Left hindlimb (tissue), 1 donor: ENCODE measurements at regions not wholly inside any gene's neighbourhood (a gene's known extent, or its start where the extent isn't known, plus 50 kb on each side); places are given as distances from the start of the nearest gene placed in this dataset.

Source experiments
- DNase-seq: peaks from one replicate; pipeline ENCODE4 v3.0.0-alpha.2; 2018

DNA sequence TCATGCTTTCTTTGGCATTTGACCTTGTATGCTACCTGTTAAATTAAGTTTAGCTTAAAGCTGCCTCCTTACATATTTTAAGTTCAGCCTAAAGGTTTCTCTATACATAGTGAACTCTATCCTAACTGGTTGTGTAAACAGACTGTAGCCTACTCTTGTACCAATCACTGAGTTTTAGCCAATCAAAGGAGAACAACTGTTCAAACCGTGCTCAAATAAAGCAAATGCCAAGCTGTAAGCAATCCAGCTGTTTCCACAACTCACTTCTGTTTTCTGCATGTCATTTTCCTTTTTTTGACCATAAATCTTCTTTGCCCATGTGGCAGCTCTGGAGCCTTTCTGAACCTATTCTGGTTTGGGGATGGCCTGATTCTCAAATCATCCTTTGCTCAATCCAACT is 1603.8 kb upstream of the ACVR2A start:
- no peak for DNase-seq

DNA sequence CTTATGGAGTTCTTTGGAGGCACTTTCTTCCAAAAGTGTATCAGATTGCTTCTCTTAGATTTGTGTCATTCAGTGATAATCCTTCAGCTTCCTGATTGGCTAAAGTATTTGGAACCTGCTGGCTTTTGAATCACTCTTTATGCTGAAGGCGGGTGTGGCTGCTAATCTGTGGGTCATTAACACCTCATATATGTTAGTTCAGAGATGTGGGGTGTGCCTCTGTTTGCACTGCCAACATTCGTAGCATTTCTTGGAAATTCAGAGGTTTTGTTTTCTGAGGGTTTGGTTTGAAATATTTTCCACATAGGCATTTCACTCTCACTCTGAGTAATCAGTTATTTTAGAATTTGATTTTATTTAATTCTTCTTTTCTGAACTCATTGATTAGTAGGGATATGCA is 1604.4 kb upstream of the ACVR2A start:
- DNase-seq: peak; percentile 63

DNA sequence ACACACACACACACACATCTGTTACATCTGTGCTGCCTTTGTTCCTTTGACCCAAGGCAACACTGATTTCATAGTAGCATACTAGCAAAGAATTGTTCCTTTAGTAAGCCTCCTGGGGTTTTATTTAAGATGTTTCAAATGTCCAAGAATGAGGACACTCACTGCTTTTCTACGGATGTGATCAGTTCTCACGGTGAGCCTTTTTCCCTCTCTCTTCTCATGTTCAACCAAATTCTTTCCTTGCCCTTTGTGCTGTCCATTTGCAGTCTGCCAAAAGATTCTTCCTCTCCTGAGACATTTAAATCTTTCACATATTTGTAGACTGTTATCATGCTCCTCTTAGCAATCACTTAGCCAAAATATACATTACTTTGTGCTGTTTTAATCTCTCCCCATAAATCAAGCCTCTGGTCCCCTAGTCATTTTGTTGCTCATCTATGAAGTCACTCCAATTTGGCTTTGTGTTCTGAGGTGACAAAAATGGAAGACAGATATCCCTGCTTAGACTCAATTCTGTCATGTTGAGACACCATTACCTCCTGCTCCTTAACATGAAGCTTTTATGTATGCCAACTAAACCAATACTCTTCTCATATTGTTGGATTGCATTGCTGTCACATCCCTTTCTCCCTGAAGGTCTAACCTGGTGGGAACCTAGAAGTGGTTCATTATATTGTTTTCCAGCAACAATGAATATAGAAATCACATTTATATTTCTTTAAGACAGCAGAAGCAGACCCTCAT is 1605.3 kb upstream of the ACVR2A start:
- no peak for DNase-seq

DNA sequence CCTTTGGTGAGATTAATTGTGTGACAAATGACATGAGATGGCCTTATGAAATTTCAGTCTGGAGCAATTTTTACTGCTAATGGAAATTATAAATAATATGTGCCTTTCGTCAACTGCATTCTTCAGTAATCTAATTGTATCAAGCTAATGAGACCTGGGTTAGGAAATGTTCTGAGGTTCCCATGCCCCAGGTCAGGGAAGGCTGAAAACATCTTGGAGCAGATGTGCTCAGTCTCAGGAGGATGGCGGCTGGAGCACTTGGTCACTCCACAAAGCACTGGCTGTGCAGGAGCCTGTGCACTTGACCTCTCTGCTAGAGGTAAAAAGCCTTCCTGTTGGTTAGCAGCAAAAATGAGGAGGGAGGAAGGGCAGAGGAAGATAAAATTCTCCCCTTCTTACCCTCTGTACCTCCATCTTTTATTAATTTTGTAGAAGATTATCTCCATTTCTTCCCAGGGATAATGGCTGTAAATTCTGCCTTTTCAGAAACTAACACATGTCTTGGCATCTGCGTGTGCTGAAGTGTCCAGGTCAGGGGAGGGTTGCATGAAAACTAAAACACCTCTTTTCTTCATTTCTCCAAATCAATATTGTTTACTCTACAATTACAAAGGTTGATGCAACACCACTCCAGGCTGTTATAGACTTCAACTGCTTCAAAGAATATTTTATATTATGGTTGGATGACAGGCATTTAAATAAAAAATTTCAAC is 1606.4 kb upstream of the ACVR2A start:
- DNase-seq: no peak

DNA sequence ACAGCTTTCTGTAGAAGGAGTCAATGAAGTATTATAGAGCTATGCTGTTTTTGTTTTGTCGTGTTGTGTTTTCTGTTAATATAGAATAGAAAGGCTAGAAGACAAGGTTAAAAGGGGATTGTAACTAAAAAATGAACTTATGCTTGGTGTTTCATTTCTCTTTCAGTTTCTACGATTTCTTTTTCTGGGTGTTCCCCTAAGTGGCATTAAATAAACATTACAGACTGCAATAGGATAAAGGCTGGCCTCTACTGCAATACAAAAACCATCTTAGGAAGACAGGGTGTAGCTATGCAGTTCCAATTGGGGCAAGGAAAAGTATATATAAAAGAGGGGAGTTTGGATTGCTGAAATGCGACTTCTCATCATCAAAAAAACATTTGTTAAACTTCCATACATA is 1609.7 kb upstream of the ACVR2A start:
- DNase-seq: no peak

DNA sequence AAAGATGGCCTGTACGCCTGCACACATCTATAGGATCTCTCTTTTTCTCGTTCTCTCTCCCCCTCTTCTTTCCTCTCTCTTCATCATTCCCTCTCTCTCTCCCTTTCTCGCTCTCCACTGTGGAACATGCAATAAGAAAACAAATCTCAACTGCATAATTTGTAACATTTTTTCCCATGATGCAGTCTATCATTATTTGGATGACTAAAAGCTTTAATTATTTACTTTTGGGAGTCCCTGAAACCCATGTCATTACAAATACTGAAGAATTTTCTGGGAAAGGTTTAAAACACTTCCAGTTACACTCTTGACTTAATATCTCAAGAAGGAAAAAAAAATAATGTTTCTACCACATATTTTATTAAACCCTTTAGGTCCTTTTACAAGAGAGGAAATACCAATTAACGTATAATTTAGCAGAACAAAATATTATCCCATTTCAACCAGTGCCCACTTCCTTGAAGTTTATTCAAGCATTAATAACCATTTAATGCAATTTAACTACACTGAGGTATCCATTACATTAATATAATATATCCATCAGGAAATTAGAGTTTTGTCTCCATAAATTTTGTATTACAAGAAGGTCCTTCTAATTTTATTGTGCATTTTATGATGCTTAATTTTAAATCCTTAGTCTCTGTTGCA is 1615.2 kb upstream of the ACVR2A start:
- no peak for DNase-seq

DNA sequence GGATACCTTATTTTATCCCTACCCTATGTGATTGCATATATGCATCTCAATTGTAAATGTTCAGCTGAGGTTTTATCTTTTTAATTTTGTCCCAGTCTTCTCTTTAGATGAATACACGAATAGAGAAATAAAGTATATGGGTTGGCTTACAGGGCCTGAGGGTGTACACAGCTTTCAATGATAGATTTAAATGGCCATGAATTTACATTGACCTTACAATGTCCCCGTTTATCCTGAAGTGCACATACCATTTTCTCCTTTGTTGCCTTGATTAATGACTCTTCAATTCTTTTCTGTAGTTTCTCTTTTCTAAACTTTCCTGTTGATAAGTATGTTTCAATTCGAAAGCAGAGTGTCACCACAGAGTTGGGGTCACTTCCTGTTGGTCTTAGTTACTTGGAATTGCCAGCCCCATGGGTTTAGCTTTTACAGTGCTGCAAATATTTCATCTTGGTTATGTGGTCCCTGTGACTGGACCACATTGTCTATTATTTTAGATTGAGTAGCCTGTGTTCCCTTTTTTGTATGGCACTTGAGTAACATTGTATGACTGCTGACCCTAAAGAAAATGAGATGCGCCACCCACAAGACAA is 1616.3 kb upstream of the ACVR2A start:
- no peak for DNase-seq

DNA sequence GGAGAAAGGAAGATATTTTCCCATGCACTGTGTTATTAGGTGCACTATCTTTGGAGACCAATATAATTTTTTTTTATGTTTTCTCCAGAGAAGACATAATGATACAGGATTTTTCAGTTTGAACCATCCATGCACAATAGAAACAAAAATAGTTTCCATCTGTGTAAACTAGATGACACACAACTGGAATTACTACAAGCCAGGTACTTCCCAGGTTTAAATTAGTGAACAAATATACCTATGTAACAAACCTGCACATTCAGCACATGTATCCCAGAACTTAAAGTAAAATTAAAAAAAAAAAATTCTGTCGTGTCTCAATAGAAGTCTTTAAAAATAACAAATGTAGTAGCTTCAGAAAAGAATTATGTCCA is 1616.8 kb upstream of the ACVR2A start:
- DNase-seq: no peak

DNA sequence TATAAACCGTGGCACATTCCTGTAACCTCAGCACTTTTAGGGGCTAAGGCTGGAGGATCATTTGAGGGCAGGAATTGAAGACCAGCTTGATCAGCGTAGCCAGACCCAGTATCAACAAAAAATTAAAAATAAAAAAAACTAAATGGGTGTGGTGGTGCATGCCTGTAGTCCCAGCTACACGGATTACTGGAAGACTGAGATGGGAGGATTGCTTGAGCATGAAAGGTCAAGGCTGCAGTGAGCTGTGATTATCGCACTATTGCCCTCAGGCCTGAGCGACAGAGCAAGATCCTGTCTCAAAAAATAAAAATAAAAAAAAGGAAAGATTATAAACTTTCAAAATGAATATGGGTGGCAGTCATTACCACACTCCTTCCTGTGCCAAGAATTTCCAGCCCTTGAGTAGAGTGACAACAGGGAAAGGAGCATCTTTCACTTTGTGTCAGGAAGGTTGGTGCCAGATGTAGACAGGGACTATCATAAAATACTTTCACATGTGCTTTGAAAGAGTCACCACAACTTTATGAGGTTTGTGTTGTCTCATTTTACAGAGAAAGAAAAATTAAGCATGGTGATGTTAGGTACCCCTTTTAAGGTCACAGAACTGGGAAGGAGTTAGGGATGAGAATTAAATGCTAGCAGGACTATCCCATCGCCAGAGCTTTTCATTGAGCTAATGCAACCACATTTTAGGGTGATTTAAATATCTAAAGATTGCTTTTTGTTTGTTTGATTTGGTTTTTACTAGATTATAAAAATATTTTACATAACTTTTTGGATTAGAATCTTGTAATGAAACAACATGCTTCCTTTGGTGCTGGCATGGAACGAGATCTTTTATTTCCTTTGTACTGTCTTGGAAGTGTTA is 1617.4 kb upstream of the ACVR2A start:
- DNase-seq: no peak

DNA sequence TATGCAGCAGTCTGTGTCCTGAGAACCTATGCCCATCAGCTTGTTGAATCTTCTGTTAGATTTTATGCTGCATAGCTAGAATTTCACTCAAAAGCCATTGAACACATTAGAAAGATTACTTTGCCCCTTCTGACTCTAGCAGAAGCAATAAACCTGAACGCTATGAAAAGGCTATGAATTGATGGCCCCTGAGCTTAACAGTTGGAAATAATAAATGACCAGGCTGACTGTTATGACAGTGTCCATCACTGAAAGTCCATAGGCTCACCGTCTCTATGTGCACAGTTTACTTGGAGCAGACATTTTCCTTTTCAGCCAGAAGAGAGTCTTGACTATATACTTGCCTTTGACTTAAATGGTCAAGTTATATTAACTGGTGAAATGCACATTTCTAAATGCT is 1618.8 kb upstream of the ACVR2A start:
- no peak for DNase-seq

DNA sequence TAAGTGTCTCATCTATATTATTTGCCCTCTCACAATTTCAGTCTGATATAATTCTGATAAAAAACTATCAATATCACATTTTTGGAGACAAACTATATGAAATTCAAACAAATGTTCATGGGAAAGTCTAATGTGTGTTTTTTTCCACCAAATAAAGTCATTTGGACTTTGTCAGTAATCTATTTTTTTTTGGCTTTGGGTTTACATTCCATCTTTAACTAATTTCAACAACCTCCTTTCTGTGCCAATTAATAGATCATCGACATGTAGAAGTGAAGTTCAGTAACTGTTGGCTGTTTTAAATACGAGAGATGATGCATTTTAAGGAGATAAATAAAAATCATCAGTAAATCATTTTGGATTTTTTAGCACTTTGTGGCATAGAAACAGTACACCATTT is 1623.0 kb upstream of the ACVR2A start:
- no peak for DNase-seq

DNA sequence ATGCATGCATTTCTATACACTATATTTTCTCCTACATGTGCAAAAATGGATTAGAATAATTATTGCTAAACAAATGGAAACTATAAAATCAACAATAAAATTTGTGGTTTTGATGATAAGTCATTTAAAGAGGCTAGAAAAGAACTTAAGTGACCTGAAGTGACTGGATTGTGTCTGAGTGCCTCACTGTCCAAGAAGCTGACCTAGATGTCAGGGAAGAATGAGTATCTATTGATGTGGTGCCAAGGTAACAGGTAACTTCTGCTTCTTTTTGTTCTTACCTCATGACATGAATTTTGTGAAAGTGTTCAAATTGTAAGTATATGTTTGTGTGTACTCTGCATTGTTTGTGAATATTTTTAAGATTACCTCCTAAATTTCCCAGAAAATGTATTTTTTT is 1623.9 kb upstream of the ACVR2A start:
- DNase-seq: no peak

DNA sequence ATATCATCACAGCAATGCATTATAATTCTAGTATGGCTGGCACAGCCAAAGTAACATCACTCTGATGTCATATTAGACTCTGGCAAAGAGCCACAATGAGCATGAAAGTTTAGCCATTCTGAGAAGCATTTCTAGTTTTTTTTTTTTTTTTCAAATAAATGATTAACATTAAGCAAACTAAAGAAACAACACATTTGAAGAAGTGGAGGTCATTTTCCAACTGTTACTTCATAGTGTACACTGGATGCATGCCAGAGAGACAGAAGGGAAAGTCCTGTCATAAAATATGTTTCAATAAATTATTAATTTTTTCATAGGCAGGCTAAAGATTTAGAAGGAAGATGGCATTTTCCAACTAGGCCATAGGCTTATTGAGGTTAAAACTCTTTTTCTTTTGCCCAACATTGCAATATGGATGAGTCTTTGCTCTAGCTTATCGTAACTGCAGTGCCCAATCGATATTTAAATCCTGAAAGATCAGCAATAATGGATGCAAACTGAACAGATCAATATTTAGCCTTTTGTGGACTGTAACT is 1630.4 kb upstream of the ACVR2A start:
- DNase-seq: no peak

DNA sequence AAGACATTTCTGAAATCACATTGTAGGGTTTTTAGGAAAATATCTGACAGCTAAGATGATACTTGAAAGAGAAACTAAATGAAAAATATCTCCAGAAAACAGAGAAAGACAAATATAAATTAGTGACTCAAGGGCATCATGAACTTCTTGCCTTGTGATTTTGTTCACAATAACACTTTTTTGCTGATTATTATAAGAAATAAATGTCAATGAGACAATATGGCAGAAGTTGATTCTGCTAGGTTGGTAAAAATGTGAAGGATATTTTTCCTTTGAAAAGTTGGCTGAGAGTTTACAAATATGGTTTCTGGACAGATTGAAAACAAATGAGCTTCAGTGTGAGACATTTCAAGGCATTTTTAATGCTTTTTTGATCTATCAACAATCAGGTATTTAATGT is 1631.2 kb upstream of the ACVR2A start:
- DNase-seq: no peak

DNA sequence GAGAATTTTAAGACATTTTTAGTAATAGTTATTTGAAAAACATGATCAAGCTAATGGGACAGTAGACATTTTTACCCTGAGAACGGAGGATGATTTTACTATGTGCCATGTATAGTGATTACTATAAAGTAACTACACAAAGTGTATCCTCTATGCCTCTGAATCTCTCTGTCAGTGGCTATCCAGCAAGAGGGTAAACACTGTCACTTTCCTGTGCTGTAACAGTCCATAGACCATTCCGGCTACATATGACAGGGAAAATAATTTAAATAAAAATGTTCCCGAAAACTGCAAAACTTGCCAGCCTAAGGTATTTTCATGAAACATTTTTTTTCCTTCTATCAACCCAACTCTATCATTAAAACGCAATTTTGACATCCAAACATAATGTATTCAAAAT is 1632.2 kb upstream of the ACVR2A start:
- DNase-seq: no peak

DNA sequence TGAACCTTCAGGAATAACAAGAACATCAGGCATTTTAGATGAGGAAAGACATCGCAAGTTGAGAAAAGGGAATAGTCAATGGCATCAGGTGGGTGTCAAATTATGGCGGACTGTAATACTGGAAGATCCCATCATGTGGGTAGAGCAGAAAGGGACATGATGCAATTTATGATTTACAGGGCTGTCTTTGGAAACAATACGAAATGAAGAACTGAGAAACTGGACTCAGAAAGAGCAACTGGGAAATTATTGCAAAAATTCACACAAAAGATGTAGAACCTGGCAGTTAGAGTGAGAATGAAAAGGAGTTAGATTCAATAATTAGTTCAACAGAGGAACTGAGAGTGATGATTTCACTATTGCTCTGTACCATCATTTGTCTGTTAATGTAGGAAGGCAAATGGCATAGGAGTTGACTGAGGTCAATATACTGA is 1635.0 kb upstream of the ACVR2A start:
- no peak for DNase-seq

DNA sequence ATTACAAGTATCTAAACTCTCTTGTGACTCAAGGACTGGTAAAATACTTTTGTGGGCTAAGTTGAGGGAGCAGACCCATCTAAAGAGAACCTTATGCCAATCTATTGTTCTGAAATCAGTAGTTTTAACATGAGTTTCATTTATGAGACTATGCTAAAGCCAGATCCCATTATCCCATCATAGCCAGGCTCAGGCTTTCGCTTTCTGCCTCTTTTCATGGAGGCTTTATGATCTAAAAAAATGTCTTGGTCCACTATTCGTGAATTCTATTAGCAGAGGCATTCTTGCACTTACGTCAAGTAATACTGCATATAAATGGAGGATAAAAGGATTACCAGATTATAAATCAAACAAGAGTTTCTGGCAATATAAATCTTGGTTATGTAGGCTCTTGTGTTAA is 1636.9 kb upstream of the ACVR2A start:
- DNase-seq: no peak

DNA sequence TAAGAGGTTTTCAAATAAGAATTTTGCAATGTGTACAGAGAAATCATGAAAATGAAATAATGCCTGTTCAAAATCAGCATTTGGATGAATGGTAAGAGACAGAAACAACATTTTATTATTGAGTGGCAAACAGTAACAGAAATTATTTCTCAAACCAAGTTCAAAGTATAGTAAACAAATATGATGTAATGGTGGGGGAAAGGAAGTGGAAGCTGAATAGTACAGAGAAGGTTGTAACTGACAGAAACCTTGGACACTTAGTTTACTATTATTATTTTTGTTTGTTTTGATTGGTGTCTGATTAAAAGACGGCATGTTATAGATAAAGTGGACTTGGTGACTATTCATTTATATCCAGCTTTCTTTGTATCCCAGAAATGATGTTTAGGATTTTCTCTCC is 1637.4 kb upstream of the ACVR2A start:
- no peak for DNase-seq

DNA sequence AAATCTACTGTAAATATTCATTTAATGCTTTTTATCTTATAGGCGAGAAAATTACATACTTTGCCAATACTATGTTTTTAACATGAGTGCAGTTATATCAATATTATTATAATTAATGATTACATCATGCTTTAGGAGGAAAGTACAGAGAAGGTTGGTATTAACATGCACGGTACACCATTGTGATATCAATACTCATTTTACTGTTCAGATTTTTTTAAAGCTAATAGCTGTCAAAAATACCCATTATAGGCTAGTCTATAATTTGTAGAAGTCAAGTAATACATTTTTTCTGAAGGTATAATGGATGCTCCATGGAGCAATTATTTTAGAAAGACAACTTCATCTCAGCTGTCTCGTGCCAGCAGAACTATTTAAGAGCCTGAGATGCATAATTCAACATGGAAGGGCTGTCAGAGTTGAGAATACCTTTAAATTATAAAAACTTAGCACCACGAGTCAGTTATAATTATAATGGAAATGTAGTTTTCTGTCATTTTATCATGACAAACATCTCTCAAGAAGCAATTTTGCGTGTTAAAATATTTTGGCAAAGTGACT is 1641.7 kb upstream of the ACVR2A start:
- no peak for DNase-seq

DNA sequence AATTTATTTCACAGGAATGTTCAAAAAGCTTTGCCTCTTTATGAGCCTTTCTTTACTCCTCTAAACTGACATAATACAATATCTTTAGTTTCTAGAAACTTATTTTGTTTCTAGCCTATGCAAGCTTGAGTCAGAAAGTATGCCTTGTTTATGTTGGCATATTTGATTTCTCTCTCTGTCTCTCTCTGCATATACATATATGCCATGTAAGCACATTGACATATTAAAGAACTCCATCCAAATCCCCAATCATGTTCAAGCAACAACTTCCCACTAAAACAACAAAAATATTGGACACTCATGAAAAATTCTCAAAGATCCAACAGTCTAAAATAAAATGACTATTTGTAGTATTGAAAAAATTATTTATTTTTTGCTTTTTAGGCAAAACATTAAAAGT is 1651.2 kb upstream of the ACVR2A start:
- DNase-seq: no peak

DNA sequence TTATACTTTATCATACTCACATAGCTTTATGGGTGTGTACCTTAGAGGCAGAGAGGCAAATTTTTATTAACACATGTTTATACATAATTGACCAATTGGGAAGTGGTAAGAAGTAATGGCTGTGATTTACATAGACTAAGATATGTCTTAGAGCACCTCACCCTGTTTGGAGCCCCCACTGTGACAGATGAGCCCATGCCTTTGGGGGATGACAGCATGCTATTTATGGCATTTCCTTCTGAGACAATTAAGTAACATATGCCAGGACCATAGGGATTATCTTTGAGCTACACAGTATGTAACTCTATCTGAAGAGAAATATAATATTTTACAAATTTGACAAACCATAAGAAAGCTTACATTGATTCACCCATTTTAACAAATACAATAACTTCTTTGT is 1655.3 kb upstream of the ACVR2A start:
- DNase-seq: no peak

DNA sequence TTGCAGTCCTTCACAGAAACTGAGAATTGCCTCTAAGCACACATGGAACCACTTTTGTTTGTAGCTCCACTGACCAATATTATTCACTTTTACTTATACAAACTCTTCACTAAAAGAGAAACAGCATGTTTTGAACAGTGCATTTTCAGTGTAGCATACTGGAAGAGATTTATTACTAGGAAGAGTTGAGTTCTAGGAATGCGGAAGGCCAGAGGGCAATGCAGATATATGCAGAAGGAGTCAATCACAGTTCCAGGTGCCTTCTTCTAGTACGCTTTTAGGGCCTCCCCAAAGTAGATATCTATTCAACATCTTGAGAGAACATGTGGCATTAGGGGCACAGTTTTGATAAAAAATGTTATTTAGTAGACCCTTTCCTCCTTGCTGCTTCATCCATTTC is 1654.0 kb upstream of the ZEB2 start:
- DNase-seq: no peak
